Endothelial cell of umbilical vein (primary cell): ENCODE measurements at regions not wholly inside any gene's neighbourhood (a gene's known extent, or its start where the extent isn't known, plus 50 kb on each side); places are given as distances from the start of the nearest gene placed in this dataset.

Experiments used
- BruUV-seq: library from RNA; stranded (reverse); fragments of 400-500 nt; replicated peaks from 2 replicates; lab custom pipeline; 2021; lab: Mats Ljungman, UMichigan
- CTCF ChIA-PET: fragments of 300-600, 350-600 bp; sonication (Branson Sonifier 250); formaldehyde crosslinking; loops from one replicate; lab custom pipeline; 2021; ENCODE audit warnings: antibody characterized with exemption, inconsistent platforms; lab: Charles Lee
- POLR2A ChIA-PET: fragments of 300-600, 350-600 bp; sonication (Branson Sonifier 250); formaldehyde crosslinking; loops from one replicate; lab custom pipeline; 2021; ENCODE audit warnings: antibody characterized with exemption, inconsistent platforms; lab: Charles Lee
- DNase-seq: peaks from one replicate; pipeline ENCODE4 v3.0.0-alpha.2; 2011; ENCODE audit warnings: low read depth, low spot score
- FAIRE-seq: peaks from 2 replicates; lab custom pipeline; 2011; peaks lifted over from hg19 to GRCh38; lab: Jason Lieb, UNC
- H2AFZ ChIP-seq: 2 replicates; pipeline ENCODE4 v1.6.0; 2012; ENCODE audit warnings: low read depth, low read length, control low read depth, inconsistent platforms
- H3K27ac ChIP-seq: 2 replicates; pipeline ENCODE4 v1.5.1; 2011; ENCODE audit warnings: low read depth, mild to moderate bottlenecking, control low read depth, low read length, moderate library complexity; ENCODE audit not compliant: insufficient read depth
- H3K27me3 ChIP-seq, 2 experiments: 2 replicates each; pipeline versions ENCODE4 v1.6.0 to v1.6.1; 2011; ENCODE audit warnings: low read length in 2 of 2, mixed read lengths in 1 of 2; ENCODE audit not compliant: control insufficient read depth in 2 of 2, insufficient read depth in 2 of 2
- H3K36me3 ChIP-seq, 2 experiments: 2 replicates in 1 of 2; 3 replicates in 1 of 2; pipeline ENCODE4 v1.5.1; 2011; ENCODE audit warnings: low read length in 2 of 2, mild to moderate bottlenecking in 1 of 2, moderate library complexity in 1 of 2; ENCODE audit not compliant: control insufficient read depth in 2 of 2, insufficient read depth in 2 of 2; ENCODE audit errors: extremely low read depth in 1 of 2
- H3K4me1 ChIP-seq: 3 replicates; pipeline ENCODE4 v1.5.1; 2011; ENCODE audit warnings: mild to moderate bottlenecking, low read length; ENCODE audit not compliant: control insufficient read depth, insufficient read depth; ENCODE audit errors: extremely low read depth
- H3K4me2 ChIP-seq: 2 replicates; pipeline ENCODE4 v1.6.1; 2011; ENCODE audit warnings: low read length, control low read depth, mixed read lengths; ENCODE audit not compliant: insufficient read depth
- H3K4me3 ChIP-seq, 3 experiments: fragments of 200-600 bp in 1 of 3; sonication (generic), shearing (Covaris generic) in 1 of 3; replicated peaks in 1 of 3; 2 replicates each; pipeline ENCODE4 v1.5.1; 2011 to 2016; ENCODE audit warnings: control low read depth in 3 of 3, low read length in 3 of 3, mild to moderate bottlenecking in 2 of 3, inconsistent platforms in 1 of 3, low read depth in 1 of 3, moderate library complexity in 1 of 3; ENCODE audit not compliant: insufficient read depth in 1 of 3
- H3K79me2 ChIP-seq: 2 replicates; pipeline ENCODE4 v1.6.0; 2012; ENCODE audit warnings: low read length, inconsistent platforms; ENCODE audit not compliant: control insufficient read depth, insufficient read depth
- H3K9ac ChIP-seq: replicated peaks from 2 replicates; pipeline ENCODE3; 2011; ENCODE audit warnings: low read length, control low read depth; ENCODE audit not compliant: insufficient read depth; ENCODE audit errors: extremely low read depth
- H3K9me1 ChIP-seq: replicated peaks from 3 replicates; pipeline ENCODE4 v1.6.0; 2011; ENCODE audit warnings: mild to moderate bottlenecking, low read length; ENCODE audit not compliant: control insufficient read depth, insufficient read depth; ENCODE audit errors: extremely low read depth
- H3K9me3 ChIP-seq: replicated peaks from 2 replicates; pipeline ENCODE4 v1.5.1; 2012; ENCODE audit warnings: low read length, inconsistent platforms; ENCODE audit not compliant: control insufficient read depth, insufficient read depth
- H4K20me1 ChIP-seq: replicated peaks from 2 replicates; pipeline ENCODE3; 2011; ENCODE audit warnings: mild to moderate bottlenecking, low read length; ENCODE audit not compliant: control insufficient read depth, insufficient read depth; ENCODE audit errors: extremely low read depth
- CTCF ChIP-seq, 2 donors: IDR thresholded peaks; 1 replicate in 1 of 2; 2 replicates in 1 of 2; pipeline ENCODE4 v1.5.1; 2011; ENCODE audit warnings: low read length in 2 of 2, mild to moderate bottlenecking in 2 of 2, moderate library complexity in 2 of 2, control low read depth in 1 of 2, inconsistent platforms in 1 of 2, low read depth in 1 of 2; ENCODE audit not compliant: insufficient read depth in 1 of 2; ENCODE audit errors: extremely low read depth in 1 of 2
- EZH2 ChIP-seq: IDR thresholded peaks from 2 replicates; pipeline ENCODE4 v1.6.1; 2012; ENCODE audit warnings: borderline replicate concordance, low read depth, mild to moderate bottlenecking, moderate library complexity, low read length, inconsistent platforms; ENCODE audit not compliant: severe bottlenecking
- FOS ChIP-seq: IDR thresholded peaks from 2 replicates; pipeline ENCODE4 v1.6.1; 2011; ENCODE audit warnings: mild to moderate bottlenecking, low read length, moderate library complexity, borderline replicate concordance; ENCODE audit not compliant: insufficient read depth
- GATA2 ChIP-seq: IDR thresholded peaks from 2 replicates; pipeline ENCODE4 v1.7.0; 2011; ENCODE audit warnings: low read depth, mild to moderate bottlenecking, moderate library complexity, mixed read lengths, low read length; ENCODE audit not compliant: insufficient read length, insufficient read depth
- JUN ChIP-seq: IDR thresholded peaks from 2 replicates; pipeline ENCODE4 v1.6.1; 2011; ENCODE audit warnings: borderline replicate concordance, low read depth; ENCODE audit not compliant: insufficient read length, insufficient read depth
- MAX ChIP-seq: IDR thresholded peaks from 2 replicates; pipeline ENCODE4 v1.6.1; 2011; ENCODE audit not compliant: insufficient read depth, insufficient read length
- MYC ChIP-seq: IDR thresholded peaks from one replicate; pipeline ENCODE4 v1.6.1; 2011; ENCODE audit warnings: mild to moderate bottlenecking, low read depth, low read length
- POLR2A ChIP-seq: IDR thresholded peaks from 2 replicates; pipeline ENCODE4 v1.6.1; 2012; ENCODE audit warnings: low read depth, mild to moderate bottlenecking, control low read depth, low read length
- POLR2AphosphoS5 ChIP-seq: IDR thresholded peaks from 2 replicates; pipeline ENCODE4 v1.6.1; 2012; ENCODE audit warnings: low read depth, mild to moderate bottlenecking, control low read depth, low read length, moderate library complexity; ENCODE audit not compliant: insufficient read depth
- dilution Hi-C: fragments of 300-500 bp; cut with MboI; formaldehyde crosslinking; loops from one replicate; pipeline ENCODE4 v1.15.0; 2019; ENCODE audit warnings: low sequenced_read_pairs; ENCODE audit not compliant: extremely low pct_ligation_motif_present
- intact Hi-C: fragments of 100-400 bp; cut with micrococcal nuclease; formaldehyde crosslinking; loops from one replicate; pipeline ENCODE4 v1.10.0; 2022

- no peaks in the 10 kb centered on the region for H3K27me3 ChIP-seq
- FAIRE-seq, result no peak
- no peaks in the 10 kb centered on the region for H4K20me1 ChIP-seq
- intact Hi-C loops (no loop called here), dilution Hi-C loops (no loop called here)
- H3K9me1 ChIP-seq, result no peaks in the 10 kb centered on the region
- no peak overlapping the region for H3K9ac ChIP-seq
- no TSS peak for BruUV-seq
- no peaks in the 10 kb centered on the region for H3K36me3 ChIP-seq
- no peak overlapping the region for H3K4me3 ChIP-seq
- TF ChIP-seq MYC, result no peak
- H3K27ac ChIP-seq, result no peak overlapping the region
- ChIA-PET CTCF (no interaction called here), POLR2A (no interaction called here)
- no peaks in the 10 kb centered on the region for H3K9me3 ChIP-seq
- H3K79me2 ChIP-seq, result no peaks in the 10 kb centered on the region
- no peak overlapping the region for H2AFZ ChIP-seq
- no peak overlapping the region for H3K4me2 ChIP-seq
- no peaks in the 10 kb centered on the region for H3K4me1 ChIP-seq
- no peak for DNase-seq
These were observed 131.2 kb downstream of the MXRA5 start for GRCh38 chrX:3215249-3215648.

- Histone ChIP-seq H3K27me3 (no peaks in the 10 kb centered on the region), H4K20me1 (no peaks in the 10 kb centered on the region), H3K9ac (no peak overlapping the region), H3K9me3 (no peaks in the 10 kb centered on the region), H3K9me1 (no peaks in the 10 kb centered on the region), H3K27ac (no peak overlapping the region), H3K4me2 (no peak overlapping the region), H2AFZ (no peak overlapping the region), H3K36me3 (no peaks in the 10 kb centered on the region), H3K79me2 (no peaks in the 10 kb centered on the region), H3K4me1 (no peaks in the 10 kb centered on the region), H3K4me3 (no peak overlapping the region)
- no TSS peak for BruUV-seq
- ChIA-PET CTCF (no interaction called here), POLR2A (no interaction called here)
- dilution Hi-C loops (no loop called here), intact Hi-C loops (no loop called here)
- DNase-seq (no peak), FAIRE-seq (no peak)
- no peak for TF ChIP-seq MYC
- no peak for TF ChIP-seq MAX
- TF ChIP-seq JUN, result no peak
- TF ChIP-seq CTCF (IDR thresholded peaks at IDR 0.05; ENCODE audit: extremely low read depth in 1 of 2, insufficient read depth in 1 of 2, low read depth in 1 of 2, low read length in 2 of 2), result no peak
- TF ChIP-seq POLR2A, result no peak
- TF ChIP-seq FOS, result no peak
- no peak for TF ChIP-seq GATA2
- no peak for TF ChIP-seq EZH2
- no peak for TF ChIP-seq POLR2AphosphoS5
These were observed 140.1 kb downstream of the MXRA5 start for GRCh38 chrX:3206314-3206713.
